ENCODE measurements at regions not wholly inside any gene's neighbourhood (a gene's known extent, or its start where the extent isn't known, plus 50 kb on each side); places are given as distances from the start of the nearest gene placed in this dataset.

GRCh38 chr21:38590449-38591217 lies 92.4 kb upstream of the ERG start:
- TF ChIP-seq, protein P1, sequence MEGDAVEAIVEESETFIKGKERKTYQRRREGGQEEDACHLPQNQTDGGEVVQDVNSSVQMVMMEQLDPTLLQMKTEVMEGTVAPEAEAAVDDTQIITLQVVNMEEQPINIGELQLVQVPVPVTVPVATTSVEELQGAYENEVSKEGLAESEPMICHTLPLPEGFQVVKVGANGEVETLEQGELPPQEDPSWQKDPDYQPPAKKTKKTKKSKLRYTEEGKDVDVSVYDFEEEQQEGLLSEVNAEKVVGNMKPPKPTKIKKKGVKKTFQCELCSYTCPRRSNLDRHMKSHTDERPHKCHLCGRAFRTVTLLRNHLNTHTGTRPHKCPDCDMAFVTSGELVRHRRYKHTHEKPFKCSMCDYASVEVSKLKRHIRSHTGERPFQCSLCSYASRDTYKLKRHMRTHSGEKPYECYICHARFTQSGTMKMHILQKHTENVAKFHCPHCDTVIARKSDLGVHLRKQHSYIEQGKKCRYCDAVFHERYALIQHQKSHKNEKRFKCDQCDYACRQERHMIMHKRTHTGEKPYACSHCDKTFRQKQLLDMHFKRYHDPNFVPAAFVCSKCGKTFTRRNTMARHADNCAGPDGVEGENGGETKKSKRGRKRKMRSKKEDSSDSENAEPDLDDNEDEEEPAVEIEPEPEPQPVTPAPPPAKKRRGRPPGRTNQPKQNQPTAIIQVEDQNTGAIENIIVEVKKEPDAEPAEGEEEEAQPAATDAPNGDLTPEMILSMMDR (conservative IDR thresholded peaks at IDR 0.05 in 1 of 2, IDR thresholded peaks at IDR 0.05 in 1 of 2; ENCODE audit: low read depth in 1 of 2, low read length in 2 of 2): no peak
- Histone ChIP-seq H4K20me1 (ENCODE audit: control insufficient read depth, extremely low read depth, insufficient read depth, low read length) (no peaks in the 10 kb centered on the region), H2AFZ (ENCODE audit: low read length) (no peak overlapping the region), H3K9me3 (ENCODE audit: control insufficient read depth, insufficient read depth, low read depth, low read length) (no peaks in the 10 kb centered on the region), H3K4me1 (ENCODE audit: control insufficient read depth, extremely low read depth, insufficient read depth, low read length) (no peaks in the 10 kb centered on the region), H3K36me3 (ENCODE audit: control insufficient read depth, insufficient read depth, low read length) (no peaks in the 10 kb centered on the region), H3K27ac (ENCODE audit: insufficient read depth, low read length) (no peak overlapping the region), H3K79me2 (ENCODE audit: control insufficient read depth, insufficient read depth, low read length) (no peaks in the 10 kb centered on the region), H3K9ac (ENCODE audit: insufficient read depth, low read length) (no peak overlapping the region), H3K4me3 (replicated peaks in 1 of 4; ENCODE audit: control extremely low read depth in 1 of 4, insufficient read depth in 1 of 4, low read depth in 3 of 4, low read length in 4 of 4) (no peak overlapping the region), H3K4me2 (ENCODE audit: extremely low read depth, insufficient read depth, low read length) (no peak overlapping the region), H3K27me3 (ENCODE audit: control insufficient read depth, insufficient read depth, low read length) (peaks cover 3% of the 10 kb centered on the region)
- DNase-seq (ENCODE audit: low read depth in 2 of 2): no peak

GRCh38 chr21:38591218-38591537 lies 92.9 kb upstream of the ERG start:
- Histone ChIP-seq H3K4me1 (ENCODE audit: control insufficient read depth, extremely low read depth, insufficient read depth, low read length) (no peaks in the 10 kb centered on the region), H3K27me3 (ENCODE audit: control insufficient read depth, insufficient read depth, low read length) (peaks cover 3% of the 10 kb centered on the region), H2AFZ (ENCODE audit: low read length) (no peak overlapping the region), H3K4me2 (ENCODE audit: extremely low read depth, insufficient read depth, low read length) (no peak overlapping the region), H3K4me3 (replicated peaks in 1 of 4; ENCODE audit: control extremely low read depth in 1 of 4, insufficient read depth in 1 of 4, low read depth in 3 of 4, low read length in 4 of 4) (no peak overlapping the region), H3K27ac (ENCODE audit: insufficient read depth, low read length) (no peak overlapping the region), H3K79me2 (ENCODE audit: control insufficient read depth, insufficient read depth, low read length) (no peaks in the 10 kb centered on the region), H4K20me1 (ENCODE audit: control insufficient read depth, extremely low read depth, insufficient read depth, low read length) (no peaks in the 10 kb centered on the region), H3K9me3 (ENCODE audit: control insufficient read depth, insufficient read depth, low read depth, low read length) (no peaks in the 10 kb centered on the region), H3K36me3 (ENCODE audit: control insufficient read depth, insufficient read depth, low read length) (no peaks in the 10 kb centered on the region), H3K9ac (ENCODE audit: insufficient read depth, low read length) (no peak overlapping the region)
- no peak for TF ChIP-seq EZH2 (IDR thresholded peaks at IDR 0.05; ENCODE audit: low read length, missing control alignments)
- TF ChIP-seq, protein P1 (conservative IDR thresholded peaks at IDR 0.05 in 1 of 2, IDR thresholded peaks at IDR 0.05 in 1 of 2; ENCODE audit: low read depth in 1 of 2, low read length in 2 of 2): no peak
- DNase-seq (ENCODE audit: low read depth in 2 of 2): no peak

DNA sequence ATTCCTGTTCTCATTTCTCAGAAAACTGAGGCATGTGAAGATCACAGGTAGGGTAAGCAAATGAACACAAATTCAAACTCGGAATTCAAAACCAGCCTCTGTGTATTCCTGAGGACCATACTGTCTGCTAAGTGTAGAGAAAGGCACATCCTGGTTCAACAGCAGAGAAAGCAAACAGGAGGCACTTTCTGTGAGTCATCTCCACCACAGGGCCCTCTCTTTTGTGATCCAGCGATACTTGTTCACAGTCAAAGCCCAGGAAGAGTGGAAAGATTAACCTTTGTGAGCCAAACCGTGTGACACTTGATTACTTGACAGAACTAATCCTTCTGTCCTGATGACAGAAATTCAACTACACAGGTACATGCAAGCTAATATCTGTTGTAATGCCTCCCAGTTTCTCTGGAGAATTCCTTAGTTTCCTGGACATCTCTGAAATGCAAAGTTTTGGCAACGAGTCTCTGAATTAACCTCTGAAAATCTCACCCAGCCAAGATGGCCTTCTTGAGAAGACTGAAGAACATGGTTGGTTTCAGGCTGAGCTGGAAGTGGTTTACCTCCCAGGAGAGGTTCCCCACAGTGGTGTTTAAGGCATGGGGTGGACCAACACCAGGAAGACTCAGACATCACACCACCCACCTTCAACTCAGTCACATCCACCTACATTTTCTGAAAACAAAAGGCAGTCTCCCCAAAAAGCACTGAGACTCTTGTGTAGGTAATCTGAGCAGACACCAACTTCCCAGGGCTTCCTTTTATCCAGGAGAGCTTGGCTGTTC lies 98.2 kb upstream of the ERG start:
- H3K9me3 ChIP-seq (ENCODE audit: control insufficient read depth, insufficient read depth, low read depth, low read length): no peaks in the 10 kb centered on the region
- no peak overlapping the region for H2AFZ ChIP-seq (ENCODE audit: low read length)
- DNase-seq (ENCODE audit: low read depth in 2 of 2): peak in 1 of 2 donors; percentile 31
- no peaks in the 10 kb centered on the region for H3K4me1 ChIP-seq (ENCODE audit: control insufficient read depth, extremely low read depth, insufficient read depth, low read length)
- H3K4me2 ChIP-seq (ENCODE audit: extremely low read depth, insufficient read depth, low read length): no peak overlapping the region
- H3K4me3 ChIP-seq (replicated peaks in 1 of 4; ENCODE audit: control extremely low read depth in 1 of 4, insufficient read depth in 1 of 4, low read depth in 3 of 4, low read length in 4 of 4): no peak overlapping the region
- no peaks in the 10 kb centered on the region for H3K36me3 ChIP-seq (ENCODE audit: control insufficient read depth, insufficient read depth, low read length)
- no peak overlapping the region for H3K9ac ChIP-seq (ENCODE audit: insufficient read depth, low read length)
- no peak overlapping the region for H3K27ac ChIP-seq (ENCODE audit: insufficient read depth, low read length)
- H3K27me3 ChIP-seq (ENCODE audit: control insufficient read depth, insufficient read depth, low read length): peaks cover 3% of the 10 kb centered on the region
- TF ChIP-seq, protein P1 (conservative IDR thresholded peaks at IDR 0.05 in 1 of 2, IDR thresholded peaks at IDR 0.05 in 1 of 2; ENCODE audit: low read depth in 1 of 2, low read length in 2 of 2): no peak
- TF ChIP-seq EZH2 (IDR thresholded peaks at IDR 0.05; ENCODE audit: low read length, missing control alignments): no peak
- no peaks in the 10 kb centered on the region for H4K20me1 ChIP-seq (ENCODE audit: control insufficient read depth, extremely low read depth, insufficient read depth, low read length)
- H3K79me2 ChIP-seq (ENCODE audit: control insufficient read depth, insufficient read depth, low read length): no peaks in the 10 kb centered on the region

Measured in fibroblast of lung (primary cell).